ENCODE measurements at regions not wholly inside any gene's neighbourhood (a gene's known extent, or its start where the extent isn't known, plus 50 kb on each side); places are given as distances from the start of the nearest gene placed in this dataset.

DNA sequence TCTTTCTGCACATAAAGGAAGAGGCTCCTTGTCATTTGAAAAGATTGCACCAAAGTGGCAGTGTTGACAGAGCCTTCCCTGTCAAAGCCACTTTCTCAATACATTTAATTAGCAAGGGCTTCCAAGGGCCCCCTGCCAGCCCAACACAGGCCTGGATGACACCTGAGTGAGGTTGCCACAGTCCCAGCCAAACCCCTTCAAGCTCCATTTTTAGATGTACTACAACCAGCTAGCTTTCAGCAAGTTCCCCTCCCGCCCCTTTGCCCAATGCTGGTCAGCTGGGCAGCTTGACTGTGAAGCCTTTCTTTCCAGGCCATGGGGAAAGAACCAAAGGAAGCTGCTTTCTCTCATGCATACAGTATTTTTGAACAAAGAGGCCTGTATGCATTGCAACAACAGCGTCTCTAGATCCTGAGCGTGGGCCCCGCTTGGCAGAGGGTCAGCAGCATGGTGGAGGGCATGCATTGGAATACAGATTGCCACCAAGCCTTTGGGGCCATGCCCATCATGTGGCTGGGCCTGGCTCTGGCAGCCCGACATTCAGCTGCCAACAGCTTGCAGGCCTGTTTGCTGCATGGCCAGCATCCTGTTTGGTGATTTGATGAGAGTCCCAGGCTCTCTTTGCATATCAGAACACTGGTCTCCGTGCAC is 261.1 kb upstream of the GATB start:
- H3K4me3 ChIP-seq: no peak overlapping the region
- no peaks in the 10 kb centered on the region for H3K9me3 ChIP-seq
- H3K27me3 ChIP-seq (ENCODE audit: low read depth): no peaks in the 10 kb centered on the region
- no peaks in the 10 kb centered on the region for H3K36me3 ChIP-seq (replicated peaks)
- no peak for DNase-seq (ENCODE audit: low spot score in 2 of 2)
- in situ Hi-C loops (cut with MboI; ENCODE audit: low sequenced_read_pairs): no loop called here
- H3K4me1 ChIP-seq: no peaks in the 10 kb centered on the region

GRCh38 chr4:152020073-152020472 is 259.3 kb upstream of the GATB start:
- Histone ChIP-seq H3K4me1 (no peaks in the 10 kb centered on the region), H3K27me3 (ENCODE audit: low read depth) (no peaks in the 10 kb centered on the region), H3K4me3 (no peak overlapping the region), H3K9me3 (no peaks in the 10 kb centered on the region), H3K36me3 (replicated peaks) (no peaks in the 10 kb centered on the region)
- in situ Hi-C loops (cut with MboI; ENCODE audit: low sequenced_read_pairs): no loop called here
- no peak for DNase-seq (ENCODE audit: low spot score in 2 of 2)

- Histone ChIP-seq H3K9me3 (no peaks in the 10 kb centered on the region), H3K27me3 (ENCODE audit: low read depth) (no peaks in the 10 kb centered on the region), H3K4me1 (no peaks in the 10 kb centered on the region), H3K36me3 (replicated peaks) (no peaks in the 10 kb centered on the region), H3K4me3 (no peak overlapping the region)
- in situ Hi-C loops (cut with MboI; ENCODE audit: low sequenced_read_pairs): no loop called here
- DNase-seq (ENCODE audit: low spot score in 2 of 2): no peak
Observed at GRCh38 chr4:152016303-152016620, 255.5 kb upstream of the GATB start.

GRCh38 chr4:152015597-152016302 is 254.9 kb upstream of the GATB start:
- no peak for DNase-seq (ENCODE audit: low spot score in 2 of 2)
- H3K36me3 ChIP-seq (replicated peaks): no peaks in the 10 kb centered on the region
- H3K27me3 ChIP-seq (ENCODE audit: low read depth): no peaks in the 10 kb centered on the region
- H3K4me3 ChIP-seq: no peak overlapping the region
- H3K9me3 ChIP-seq: no peaks in the 10 kb centered on the region
- in situ Hi-C loops (cut with MboI; ENCODE audit: low sequenced_read_pairs): no loop called here
- H3K4me1 ChIP-seq: no peaks in the 10 kb centered on the region

GRCh38 chr4:152014280-152014679 is 253.5 kb upstream of the GATB start:
- in situ Hi-C loops (cut with MboI; ENCODE audit: low sequenced_read_pairs): no loop called here
- no peak overlapping the region for H3K4me3 ChIP-seq
- no peaks in the 10 kb centered on the region for H3K27me3 ChIP-seq (ENCODE audit: low read depth)

DNA sequence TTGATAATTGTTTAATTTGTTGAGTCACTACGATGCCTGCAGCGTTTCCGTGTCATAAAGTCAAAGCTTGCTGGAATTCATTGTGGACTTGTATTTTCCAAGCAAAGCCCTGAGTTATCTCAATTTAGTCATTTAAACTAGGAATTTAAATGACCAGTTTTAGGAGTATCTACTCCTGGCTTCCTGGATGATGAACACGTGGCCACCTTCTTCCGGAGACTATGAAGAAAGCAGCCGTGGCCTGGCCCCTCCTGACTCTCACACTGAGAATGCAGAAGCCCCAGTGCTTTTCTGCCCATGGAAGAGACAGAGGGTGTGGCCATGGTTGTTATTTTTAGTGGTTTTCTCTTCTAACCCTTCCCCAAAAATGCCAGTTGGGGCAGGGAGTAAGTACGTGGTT is 250.7 kb upstream of the GATB start:
- Histone ChIP-seq H3K4me1 (no peaks in the 10 kb centered on the region), H3K36me3 (replicated peaks) (no peaks in the 10 kb centered on the region), H3K27me3 (ENCODE audit: low read depth) (no peaks in the 10 kb centered on the region), H3K4me3 (no peak overlapping the region), H3K9me3 (no peaks in the 10 kb centered on the region)
- in situ Hi-C loops (cut with MboI; ENCODE audit: low sequenced_read_pairs): no loop called here
- DNase-seq (ENCODE audit: low spot score in 2 of 2): no peak

More at GRCh38 chr4:152014280-152014679, 253.5 kb upstream of the GATB start:
- H3K36me3 ChIP-seq (replicated peaks): no peaks in the 10 kb centered on the region
- no peak for DNase-seq (ENCODE audit: low spot score in 2 of 2)
- no peaks in the 10 kb centered on the region for H3K9me3 ChIP-seq
- no peaks in the 10 kb centered on the region for H3K4me1 ChIP-seq

DNA sequence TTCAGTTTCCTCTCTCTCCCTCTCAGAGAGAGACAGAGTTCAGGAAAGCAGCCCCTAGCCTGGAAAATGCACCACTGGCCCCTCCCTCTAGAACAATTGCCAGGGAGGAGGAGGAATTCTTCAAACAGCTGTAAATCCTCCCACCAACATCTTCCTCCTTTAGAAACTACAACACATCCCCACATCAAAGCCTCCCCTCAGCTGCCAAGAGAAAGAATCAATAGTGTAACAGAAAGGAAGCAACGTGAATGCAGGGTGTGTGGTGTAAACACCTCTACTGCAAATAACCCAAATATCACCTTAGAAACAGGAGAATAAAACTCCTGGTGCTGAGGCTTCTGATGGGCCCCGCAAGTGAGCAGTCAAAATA is 249.9 kb upstream of the GATB start:
- H3K4me1 ChIP-seq: no peaks in the 10 kb centered on the region
- no peak for DNase-seq (ENCODE audit: low spot score in 2 of 2)
- in situ Hi-C loops (cut with MboI; ENCODE audit: low sequenced_read_pairs): no loop called here

DNA sequence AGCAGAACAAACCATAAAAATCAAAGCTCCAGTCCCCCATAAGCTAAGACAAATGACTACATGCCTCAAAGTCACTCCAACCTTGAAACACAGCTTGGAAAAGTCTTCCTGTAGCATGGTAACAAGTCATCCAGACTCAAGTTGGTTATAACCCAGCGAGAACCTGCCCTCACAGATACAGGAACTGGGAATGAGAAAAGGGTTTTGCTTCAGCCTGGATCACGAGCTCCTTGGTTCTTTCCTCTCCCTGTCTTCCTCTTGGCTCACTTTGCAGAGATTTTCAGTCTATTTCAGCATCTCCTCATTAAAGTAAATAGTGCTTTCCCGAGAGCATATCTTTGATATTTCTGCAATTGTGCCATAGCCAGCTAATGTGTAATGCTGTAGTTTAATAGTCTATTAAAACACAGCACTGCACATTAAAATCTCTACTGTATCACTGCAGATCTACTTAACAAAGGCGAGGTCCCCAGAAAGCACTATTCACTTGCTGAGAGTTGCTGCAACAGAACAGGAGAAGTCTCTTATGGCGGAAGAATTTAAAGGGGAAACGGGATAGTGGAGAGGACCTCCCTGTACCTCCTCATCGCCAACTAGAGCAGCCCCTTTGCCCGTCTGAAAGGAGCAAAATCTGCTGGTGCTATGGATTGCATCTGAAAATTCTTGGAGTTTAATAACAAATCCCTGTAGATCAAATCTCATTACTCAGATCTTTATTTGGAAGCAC is 249.3 kb upstream of the GATB start:
- no peak overlapping the region for H3K4me3 ChIP-seq
- no peaks in the 10 kb centered on the region for H3K36me3 ChIP-seq (replicated peaks)
- no peaks in the 10 kb centered on the region for H3K9me3 ChIP-seq
- DNase-seq (ENCODE audit: low spot score in 2 of 2): no peak
- in situ Hi-C loops (cut with MboI; ENCODE audit: low sequenced_read_pairs): no loop called here
- H3K27me3 ChIP-seq (ENCODE audit: low read depth): no peaks in the 10 kb centered on the region
- H3K4me1 ChIP-seq: no peaks in the 10 kb centered on the region

More for the DNA sequence above, 249.9 kb upstream of the GATB start:
- Histone ChIP-seq H3K36me3 (replicated peaks) (no peaks in the 10 kb centered on the region), H3K4me3 (no peak overlapping the region), H3K9me3 (no peaks in the 10 kb centered on the region), H3K27me3 (ENCODE audit: low read depth) (no peaks in the 10 kb centered on the region)

- H3K4me1 ChIP-seq: no peaks in the 10 kb centered on the region
- DNase-seq (ENCODE audit: low spot score in 2 of 2): no peak
- no peaks in the 10 kb centered on the region for H3K36me3 ChIP-seq (replicated peaks)
- H3K4me3 ChIP-seq: no peak overlapping the region
- H3K9me3 ChIP-seq: no peaks in the 10 kb centered on the region
- H3K27me3 ChIP-seq (ENCODE audit: low read depth): no peaks in the 10 kb centered on the region
- in situ Hi-C loops (cut with MboI; ENCODE audit: low sequenced_read_pairs): no loop called here
Observed at GRCh38 chr4:152009031-152009670, 248.3 kb upstream of the GATB start.

DNA sequence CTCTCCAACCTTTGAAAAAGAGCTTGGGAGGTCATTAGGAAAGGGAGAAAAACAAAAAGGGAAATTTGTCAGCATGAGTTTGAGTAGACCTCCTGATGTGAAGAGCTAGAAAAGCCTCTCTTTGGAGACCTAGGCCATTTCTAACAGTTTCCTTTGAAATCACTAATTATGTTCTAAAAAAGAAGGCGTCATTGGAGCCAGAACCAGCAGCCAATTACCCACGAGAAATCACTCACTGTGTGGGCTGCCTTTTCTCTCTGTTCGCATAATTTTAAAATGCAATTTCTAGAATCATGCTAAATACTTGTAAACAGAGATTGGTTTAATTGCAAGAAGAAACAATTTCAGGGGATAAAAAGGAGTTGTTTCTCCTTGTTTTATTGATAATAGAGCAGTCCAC is 246.3 kb upstream of the GATB start:
- Histone ChIP-seq H3K4me1 (no peaks in the 10 kb centered on the region), H3K27me3 (ENCODE audit: low read depth) (no peaks in the 10 kb centered on the region), H3K9me3 (no peaks in the 10 kb centered on the region), H3K36me3 (replicated peaks) (no peaks in the 10 kb centered on the region), H3K4me3 (no peak overlapping the region)
- no peak for DNase-seq (ENCODE audit: low spot score in 2 of 2)
- in situ Hi-C loops (cut with MboI; ENCODE audit: low sequenced_read_pairs): no loop called here

DNA sequence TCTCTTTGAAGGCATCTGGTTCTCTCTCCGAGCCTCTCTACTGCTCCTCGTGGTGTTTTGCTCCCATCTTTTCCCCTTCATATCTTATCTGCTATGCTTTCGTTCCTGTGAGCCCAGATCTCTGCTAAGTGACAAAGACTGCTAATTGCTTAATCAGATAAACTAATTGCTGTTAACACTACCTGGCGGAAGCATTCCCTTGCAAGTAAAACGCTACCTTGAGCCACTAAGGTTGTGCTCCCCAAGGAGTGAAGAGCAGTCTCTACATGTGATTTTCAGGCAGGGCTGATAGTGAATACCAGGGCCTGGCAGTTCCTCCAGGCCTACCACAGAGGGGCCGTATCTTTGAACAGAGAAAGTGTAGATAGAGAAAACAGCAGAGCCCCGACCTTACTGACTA is 244.0 kb upstream of the GATB start:
- H3K9me3 ChIP-seq: no peaks in the 10 kb centered on the region
- H3K27me3 ChIP-seq (ENCODE audit: low read depth): no peaks in the 10 kb centered on the region
- H3K36me3 ChIP-seq (replicated peaks): no peaks in the 10 kb centered on the region
- no peaks in the 10 kb centered on the region for H3K4me1 ChIP-seq
- DNase-seq (ENCODE audit: low spot score in 2 of 2): no peak
- H3K4me3 ChIP-seq: no peak overlapping the region
- in situ Hi-C loops (cut with MboI; ENCODE audit: low sequenced_read_pairs): no loop called here

DNA sequence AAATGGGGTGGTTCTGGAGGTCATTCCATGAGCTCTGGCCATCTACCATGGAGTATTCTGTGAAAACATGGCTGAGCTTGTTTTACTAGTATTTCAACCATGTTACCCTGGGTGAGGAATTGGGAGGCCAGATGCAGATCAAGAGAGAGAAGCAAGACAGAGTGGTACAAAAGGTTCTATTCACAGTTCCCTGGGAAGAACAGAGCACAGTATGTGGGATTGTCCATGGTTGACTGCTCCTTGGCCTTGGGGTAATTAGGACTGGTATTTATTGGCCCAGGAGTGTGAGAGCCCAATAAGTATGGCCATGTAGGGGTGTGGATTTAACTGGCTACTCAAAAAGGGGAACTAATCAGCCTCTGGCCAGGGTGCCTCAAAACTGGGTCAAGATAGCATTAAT is 239.7 kb upstream of the GATB start:
- no peak overlapping the region for H3K4me3 ChIP-seq
- H3K27me3 ChIP-seq (ENCODE audit: low read depth): no peaks in the 10 kb centered on the region
- in situ Hi-C loops (cut with MboI; ENCODE audit: low sequenced_read_pairs): no loop called here
- H3K9me3 ChIP-seq: peaks cover 3% of the 10 kb centered on the region; the same call in 1 of the 2 replicates
- no peaks in the 10 kb centered on the region for H3K36me3 ChIP-seq (replicated peaks)
- H3K4me1 ChIP-seq: no peaks in the 10 kb centered on the region
- DNase-seq (ENCODE audit: low spot score in 2 of 2): no peak

DNA sequence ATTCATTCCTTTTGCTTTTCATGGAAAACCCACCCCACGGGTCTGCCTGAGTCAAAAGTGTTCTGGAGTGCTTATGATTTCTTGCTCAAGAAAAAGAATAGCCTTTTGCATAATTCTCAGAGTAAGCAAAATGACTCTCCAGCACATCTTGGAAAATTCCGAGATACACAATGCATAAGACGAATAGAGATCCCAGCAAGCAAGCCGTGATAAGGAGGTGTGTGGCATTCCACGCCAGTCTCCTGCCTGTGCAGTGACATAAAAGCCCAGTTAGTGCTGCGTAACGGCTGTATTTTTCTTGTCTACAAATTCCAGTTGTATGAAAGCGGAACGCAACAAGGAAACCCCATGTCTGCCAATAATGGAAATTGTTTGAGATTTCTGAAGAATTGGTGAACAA is 237.9 kb upstream of the GATB start:
- DNase-seq (ENCODE audit: low spot score in 2 of 2): no peak
- Histone ChIP-seq H3K27me3 (ENCODE audit: low read depth) (no peaks in the 10 kb centered on the region), H3K36me3 (replicated peaks) (no peaks in the 10 kb centered on the region), H3K4me3 (no peak overlapping the region), H3K4me1 (no peaks in the 10 kb centered on the region), H3K9me3 (peaks cover 3% of the 10 kb centered on the region; the same call in 1 of the 2 replicates)
- in situ Hi-C loops (cut with MboI; ENCODE audit: low sequenced_read_pairs): no loop called here

DNA sequence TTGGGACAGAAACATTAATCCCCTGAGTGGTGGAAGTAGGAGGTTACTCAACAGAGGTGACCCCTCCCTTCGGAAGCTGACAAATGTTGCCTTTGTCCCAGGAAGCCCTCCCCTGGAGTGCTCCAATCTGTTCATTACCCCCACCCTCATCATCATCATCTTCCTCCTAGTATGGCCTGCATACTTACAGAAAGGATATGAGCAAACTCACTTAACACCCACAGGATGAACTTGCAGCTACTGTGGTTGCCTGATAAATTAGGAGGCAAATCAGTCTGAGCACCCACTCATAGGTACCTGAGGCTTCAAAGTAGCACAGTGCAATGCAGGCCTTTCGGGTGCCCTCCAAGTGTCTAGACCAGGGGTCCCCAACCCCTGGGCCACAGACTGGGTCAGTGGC is 236.7 kb upstream of the GATB start:
- no peaks in the 10 kb centered on the region for H3K27me3 ChIP-seq (ENCODE audit: low read depth)
- peaks cover 3% of the 10 kb centered on the region; the same call in 1 of the 2 replicates for H3K9me3 ChIP-seq
- H3K36me3 ChIP-seq (replicated peaks): no peaks in the 10 kb centered on the region
- H3K4me3 ChIP-seq: no peak overlapping the region
- in situ Hi-C loops (cut with MboI; ENCODE audit: low sequenced_read_pairs): no loop called here
- H3K4me1 ChIP-seq: peaks cover 5% of the 10 kb centered on the region; the same call in 1 of the 2 replicates
- DNase-seq (ENCODE audit: low spot score in 2 of 2): no peak
